ENCODE measurements at regions not wholly inside any gene's neighbourhood (a gene's known extent, or its start where the extent isn't known, plus 50 kb on each side); places are given as distances from the start of the nearest gene placed in this dataset.

GRCh38 chr17:53942436-53942835, 119.7 kb downstream of the KIF2B start (continued):
- TF ChIP-seq CTCF (IDR thresholded peaks at IDR 0.05; ENCODE audit: control extremely low read depth in 1 of 3, insufficient read depth in 1 of 3, low read depth in 1 of 3, low read length in 3 of 3), result no peak
- TF ChIP-seq E2F6 (IDR thresholded peaks at IDR 0.05), result no peak
